C4-2B (cell line): ENCODE measurements at regions not wholly inside any gene's neighbourhood (a gene's known extent, or its start where the extent isn't known, plus 50 kb on each side); places are given as distances from the start of the nearest gene placed in this dataset.

ENCODE experiments used
- H3K27ac ChIP-seq: fragments of 450-650 bp; 2 replicates; pipeline ENCODE4 v1.5.1; 2017
- ZFX ChIP-seq: fragments of 450-650 bp; IDR thresholded peaks from 2 replicates; pipeline ENCODE4 v1.6.1; 2017
- TF ChIP-seq, protein P1 (sequence below): fragments of 450-650 bp; conservative IDR thresholded peaks from 2 replicates; pipeline ENCODE4 v1.5.1; 2017; ENCODE audit warnings: mild to moderate bottlenecking

DNA sequence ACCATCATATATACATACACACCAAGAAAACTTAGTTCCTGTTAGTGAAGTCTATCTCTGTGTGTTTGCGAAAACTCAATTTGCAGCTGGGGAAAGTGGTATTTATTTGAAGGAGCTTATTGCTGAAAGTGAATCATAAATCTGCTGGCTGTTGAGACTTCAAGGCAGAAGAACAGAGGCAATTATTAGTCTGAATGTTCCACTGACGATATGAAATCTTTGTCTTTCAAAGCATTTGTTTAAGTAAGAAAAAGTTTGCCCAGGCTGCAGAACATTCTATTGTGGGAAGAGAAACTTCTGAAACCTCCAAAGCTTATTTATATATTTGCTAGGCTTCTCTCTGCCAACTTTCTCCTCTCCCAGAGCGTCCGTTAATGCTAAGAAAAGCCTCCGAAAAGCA, 255.7 kb upstream of the TMPO start:
- no peak overlapping the region for H3K27ac ChIP-seq
- TF ChIP-seq, protein P1, sequence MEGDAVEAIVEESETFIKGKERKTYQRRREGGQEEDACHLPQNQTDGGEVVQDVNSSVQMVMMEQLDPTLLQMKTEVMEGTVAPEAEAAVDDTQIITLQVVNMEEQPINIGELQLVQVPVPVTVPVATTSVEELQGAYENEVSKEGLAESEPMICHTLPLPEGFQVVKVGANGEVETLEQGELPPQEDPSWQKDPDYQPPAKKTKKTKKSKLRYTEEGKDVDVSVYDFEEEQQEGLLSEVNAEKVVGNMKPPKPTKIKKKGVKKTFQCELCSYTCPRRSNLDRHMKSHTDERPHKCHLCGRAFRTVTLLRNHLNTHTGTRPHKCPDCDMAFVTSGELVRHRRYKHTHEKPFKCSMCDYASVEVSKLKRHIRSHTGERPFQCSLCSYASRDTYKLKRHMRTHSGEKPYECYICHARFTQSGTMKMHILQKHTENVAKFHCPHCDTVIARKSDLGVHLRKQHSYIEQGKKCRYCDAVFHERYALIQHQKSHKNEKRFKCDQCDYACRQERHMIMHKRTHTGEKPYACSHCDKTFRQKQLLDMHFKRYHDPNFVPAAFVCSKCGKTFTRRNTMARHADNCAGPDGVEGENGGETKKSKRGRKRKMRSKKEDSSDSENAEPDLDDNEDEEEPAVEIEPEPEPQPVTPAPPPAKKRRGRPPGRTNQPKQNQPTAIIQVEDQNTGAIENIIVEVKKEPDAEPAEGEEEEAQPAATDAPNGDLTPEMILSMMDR: no peak
- no peak for TF ChIP-seq ZFX

DNA sequence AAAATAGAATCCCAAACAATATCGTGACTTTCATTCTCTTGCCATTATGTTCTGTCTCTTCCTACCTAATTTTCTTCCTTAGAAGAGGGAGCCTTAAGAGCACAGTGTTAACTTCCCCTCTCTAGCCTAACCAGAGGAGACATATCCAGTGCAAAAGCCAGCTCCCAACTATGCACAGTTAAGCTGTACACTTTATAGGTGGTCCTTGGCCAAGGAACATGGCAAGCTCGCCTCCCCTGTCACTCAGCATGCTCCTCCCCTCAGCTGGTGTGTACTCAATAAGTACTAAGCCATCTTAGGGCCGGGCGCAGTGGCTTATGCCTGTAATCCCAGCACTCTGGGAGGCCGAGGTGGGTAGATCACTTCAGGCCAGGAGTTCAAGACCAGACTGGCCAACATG, 255.1 kb upstream of the TMPO start:
- no peak overlapping the region for H3K27ac ChIP-seq
- TF ChIP-seq, protein P1: no peak
- TF ChIP-seq ZFX: no peak

DNA sequence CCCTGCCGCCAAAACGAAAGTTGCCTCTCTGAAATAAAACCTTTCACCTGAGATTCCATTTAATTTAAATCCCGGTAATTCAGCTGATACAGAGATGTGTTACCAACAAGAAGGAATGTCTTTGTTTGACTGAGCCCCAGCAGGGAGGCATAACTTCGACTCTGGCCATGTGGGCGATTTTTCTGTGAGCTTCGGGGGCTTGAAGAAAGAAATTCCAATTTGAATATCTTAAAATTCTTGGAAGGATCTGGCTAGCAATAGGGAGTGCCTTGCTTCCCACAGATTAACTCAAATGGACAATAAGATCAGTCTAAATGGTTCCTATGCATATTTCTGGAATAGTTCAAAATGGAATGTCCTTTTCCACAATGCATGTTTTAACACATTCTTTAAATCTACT, 252.5 kb upstream of the TMPO start:
- TF ChIP-seq, protein P1: no peak
- no peak for TF ChIP-seq ZFX
- H3K27ac ChIP-seq: no peak overlapping the region

DNA sequence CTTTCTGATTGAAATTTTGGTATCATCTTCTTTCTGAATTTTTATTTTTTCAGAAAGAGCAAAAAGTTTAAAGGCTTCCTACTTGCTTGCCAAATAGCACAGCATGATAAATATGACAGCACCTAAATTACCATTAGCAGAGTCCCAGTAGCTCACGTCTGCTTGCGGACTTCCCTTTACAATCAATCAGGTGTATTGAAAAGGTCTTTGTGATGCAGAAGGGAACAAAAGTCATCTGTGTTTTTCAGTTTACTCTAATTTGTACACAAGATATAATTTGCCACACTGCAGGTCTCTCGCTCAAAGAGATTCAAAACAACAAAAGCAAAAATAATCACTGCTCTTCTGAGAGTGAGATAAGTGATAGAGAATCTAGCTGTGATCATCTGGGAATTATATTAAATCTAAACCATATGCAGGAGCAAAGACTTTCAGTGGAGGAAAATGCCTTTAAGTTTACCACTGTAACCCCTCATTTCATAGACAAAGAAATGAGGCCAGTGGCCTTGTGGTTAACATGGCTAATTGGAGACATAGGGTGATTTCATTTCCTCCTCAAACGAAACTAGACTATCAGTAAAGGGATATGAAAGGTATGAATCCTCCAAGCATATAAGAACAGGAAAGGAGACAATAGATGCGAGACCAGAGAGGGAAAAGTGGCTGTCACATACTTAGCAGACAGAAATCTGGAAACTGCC, 240.8 kb upstream of the TMPO start:
- H3K27ac ChIP-seq: no peak overlapping the region
- no peak for TF ChIP-seq ZFX
- TF ChIP-seq, protein P1: no peak

DNA sequence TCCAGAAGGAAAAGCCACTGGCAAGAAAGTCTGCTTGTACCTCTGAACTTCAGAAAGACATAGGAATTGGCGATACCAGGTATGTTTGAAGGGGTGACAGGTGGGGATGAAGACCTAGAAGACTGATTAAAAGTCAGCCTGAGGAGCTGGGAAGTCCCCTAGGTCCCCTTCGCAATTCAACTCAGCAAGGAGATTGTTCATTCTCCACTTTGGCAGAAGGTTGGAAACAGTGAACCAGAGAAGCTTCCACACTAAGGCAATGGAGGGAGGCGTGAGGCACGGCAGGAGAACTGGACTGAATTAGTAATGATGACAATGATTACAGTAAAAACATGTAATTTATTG, 240.3 kb upstream of the TMPO start:
- no peak overlapping the region for H3K27ac ChIP-seq
- TF ChIP-seq ZFX: no peak
- TF ChIP-seq, protein P1: no peak

DNA sequence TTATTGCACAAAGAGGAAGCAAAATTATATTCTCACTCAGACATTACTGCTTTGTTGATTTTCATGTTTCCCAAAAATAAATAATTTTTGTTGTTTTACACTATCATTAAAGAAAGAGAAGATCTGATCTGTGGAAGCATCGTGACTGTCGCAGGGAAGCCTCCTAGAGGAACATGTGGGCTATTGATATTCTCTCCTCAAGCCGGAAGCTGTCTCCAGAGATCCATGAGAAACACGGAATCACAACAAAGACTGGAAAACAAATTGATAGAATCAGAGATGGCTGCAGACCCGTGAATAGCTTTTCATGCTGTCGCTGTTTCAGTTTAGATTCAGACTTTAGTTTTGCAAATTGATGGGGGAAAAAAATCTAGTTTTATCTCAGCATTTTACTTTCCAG, 235.2 kb upstream of the TMPO start:
- H3K27ac ChIP-seq: no peak overlapping the region
- TF ChIP-seq ZFX: no peak
- TF ChIP-seq, protein P1: no peak

DNA sequence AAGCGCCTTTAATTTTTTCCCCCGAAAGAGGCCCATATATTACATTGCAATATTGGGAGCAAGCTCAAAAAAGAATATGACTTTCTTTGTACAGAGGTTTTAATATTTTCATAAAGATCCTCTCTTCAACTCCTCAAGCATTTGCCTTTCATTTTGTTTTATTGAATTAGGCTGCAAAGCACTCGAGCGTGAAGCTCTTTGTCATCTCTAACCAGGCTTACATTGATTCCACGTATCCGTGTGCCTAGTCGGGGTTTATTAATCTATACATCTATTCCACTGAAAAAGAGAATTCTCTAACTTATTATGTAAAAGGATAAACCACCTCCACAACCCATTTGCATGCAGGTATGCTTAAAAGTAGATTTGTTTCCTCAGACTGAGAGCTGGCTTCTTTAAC, 234.8 kb upstream of the TMPO start:
- TF ChIP-seq, protein P1: no peak
- no peak for TF ChIP-seq ZFX
- no peak overlapping the region for H3K27ac ChIP-seq
